PC-3 (cell line): ENCODE measurements at regions not wholly inside any gene's neighbourhood (a gene's known extent, or its start where the extent isn't known, plus 50 kb on each side); places are given as distances from the start of the nearest gene placed in this dataset.

Experiments
- ATAC-seq: fragments of 200-7000 bp; cut with Tn5 transposase; 2 replicates; pipeline ENCODE4 v1.9.1; 2020; ENCODE audit warnings: mild to moderate bottlenecking, moderate library complexity
- BruUV-seq: library from RNA; stranded (reverse); fragments of 400-500 nt; replicated peaks from 2 replicates; lab custom pipeline; 2021; lab: Mats Ljungman, UMichigan
- CTCF ChIA-PET: fragments of 300-600 bp; sonication (Branson Sonifier 250); formaldehyde crosslinking; loops from one replicate; lab custom pipeline; 2022; ENCODE audit warnings: antibody characterized with exemption; lab: Charles Lee
- POLR2A ChIA-PET: fragments of 300-600 bp; sonication (Branson Sonifier 250); formaldehyde crosslinking; loops from one replicate; lab custom pipeline; 2022; ENCODE audit warnings: antibody characterized with exemption; ENCODE audit not compliant: unreplicated experiment; lab: Charles Lee
- DNase-seq: peaks from one replicate; pipeline ENCODE4 v3.0.0-alpha.2; 2015
- H2AFZ ChIP-seq: fragments of 300-600 bp; sonication (generic); 2 replicates; pipeline ENCODE4 v1.6.0; 2016; ENCODE audit warnings: antibody characterized with exemption, low read length
- H3F3A ChIP-seq: fragments of 300-600 bp; sonication (generic); one replicate; pipeline ENCODE4 v1.6.0; 2017; ENCODE audit warnings: antibody characterized with exemption, low read length, control low read depth, mild to moderate bottlenecking; ENCODE audit not compliant: unreplicated experiment
- H3K27ac ChIP-seq: fragments of 300-600 bp; sonication (generic); 2 replicates; pipeline ENCODE4 v1.5.1; 2016; ENCODE audit warnings: mild to moderate bottlenecking, low read length
- H3K27me3 ChIP-seq: fragments of 300-600 bp; sonication (generic); 2 replicates; pipeline ENCODE4 v1.6.1; 2016; ENCODE audit warnings: low read length, mixed read lengths
- H3K36me3 ChIP-seq: fragments of 300-600 bp; sonication (generic); 2 replicates; pipeline ENCODE4 v1.6.1; 2016; ENCODE audit warnings: low read depth, mixed run types, low read length, mixed read lengths
- H3K4me1 ChIP-seq: fragments of 300-600 bp; sonication (generic); 2 replicates; pipeline ENCODE4 v1.5.1; 2016; ENCODE audit warnings: low read length; ENCODE audit not compliant: insufficient read depth
- H3K4me2 ChIP-seq: fragments of 300-600 bp; sonication (generic); 2 replicates; pipeline ENCODE4 v1.6.0; 2016; ENCODE audit warnings: low read length
- H3K4me3 ChIP-seq: fragments of 300-600 bp; sonication (generic); 2 replicates; pipeline ENCODE4 v1.5.1; 2016; ENCODE audit warnings: mild to moderate bottlenecking, low read length, mixed read lengths
- H3K79me2 ChIP-seq: fragments of 300-600 bp; sonication (generic); 2 replicates; pipeline ENCODE4 v1.6.1; 2017; ENCODE audit warnings: low read length, mixed read lengths
- H3K9ac ChIP-seq: fragments of 300-600 bp; sonication (generic); 2 replicates; pipeline ENCODE4 v1.6.0; 2016; ENCODE audit warnings: mild to moderate bottlenecking, low read length
- H3K9me2 ChIP-seq: fragments of 300-600 bp; sonication (generic); replicated peaks from 2 replicates; pipeline ENCODE4 v1.6.1; 2016; ENCODE audit warnings: mixed run types, low read length, mixed read lengths
- H3K9me3 ChIP-seq: fragments of 300-600 bp; sonication (generic); 2 replicates; pipeline ENCODE4 v1.6.1; 2016; ENCODE audit warnings: low read length, mixed read lengths
- H4K20me1 ChIP-seq: fragments of 300-600 bp; sonication (generic); 2 replicates; pipeline ENCODE4 v1.6.1; 2016; ENCODE audit warnings: low read length, mixed read lengths
- EZH2 ChIP-seq: fragments of 300-600 bp; sonication (generic); IDR thresholded peaks from one replicate; pipeline ENCODE4 v1.6.1; 2017; ENCODE audit warnings: antibody characterized with exemption, mild to moderate bottlenecking, low read length; ENCODE audit not compliant: unreplicated experiment
- EZH2phosphoT487 ChIP-seq: fragments of 300-600 bp; sonication (generic); IDR thresholded peaks from 2 replicates; pipeline ENCODE4 v1.6.1; 2018; ENCODE audit warnings: mild to moderate bottlenecking, antibody characterized with exemption, low read length, borderline replicate concordance
- intact Hi-C: fragments of 100-400 bp; cut with micrococcal nuclease; formaldehyde crosslinking; loops from 2 replicates; pipeline ENCODE4 v1.9.0; 2023
- TF ChIP-seq, protein P1 (sequence below): fragments of 300-600 bp; sonication (generic); conservative IDR thresholded peaks from 2 replicates; pipeline ENCODE4 v1.5.1; 2017; ENCODE audit warnings: antibody characterized with exemption, low read depth, mild to moderate bottlenecking, low read length

DNA sequence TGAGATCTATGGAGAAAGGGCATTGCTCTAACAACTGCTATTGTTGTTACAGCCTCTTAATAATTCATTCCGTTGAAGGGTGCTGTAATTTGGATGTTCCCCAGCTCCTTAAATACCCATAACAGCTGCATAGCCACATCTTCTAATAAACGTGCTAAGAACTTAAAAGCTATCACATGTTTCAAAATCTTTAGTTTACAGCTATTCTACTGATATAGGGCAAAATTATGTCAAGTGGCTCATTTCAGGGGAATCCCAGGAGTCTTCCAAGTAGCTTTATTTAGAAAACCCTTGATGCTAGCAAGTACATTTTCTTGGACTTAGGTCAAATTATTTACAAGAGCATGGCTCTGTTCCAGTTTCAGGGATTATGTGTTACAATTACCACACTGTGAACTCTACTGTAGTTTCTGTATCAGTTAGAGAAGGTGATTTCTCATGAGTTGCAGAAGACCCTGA, 990.4 kb upstream of the ACO1 start:
- no peak for ATAC-seq
- Histone ChIP-seq H3K4me2 (no peak overlapping the region), H3F3A (no peaks in the 10 kb centered on the region), H2AFZ (no peak overlapping the region), H3K27ac (no peak overlapping the region), H3K4me1 (no peaks in the 10 kb centered on the region), H3K36me3 (no peaks in the 10 kb centered on the region), H3K9me2 (no peaks in the 10 kb centered on the region), H3K9ac (no peak overlapping the region), H4K20me1 (no peaks in the 10 kb centered on the region), H3K79me2 (no peaks in the 10 kb centered on the region), H3K4me3 (no peak overlapping the region), H3K27me3 (peaks cover 15% of the 10 kb centered on the region; the same call in 1 of the 2 replicates), H3K9me3 (no peaks in the 10 kb centered on the region)
- intact Hi-C loops, result no loop called here
- POLR2A ChIA-PET, result no interaction called here
- CTCF ChIA-PET, result no interaction called here
- DNase-seq, result no peak
- no TSS peak for BruUV-seq
- TF ChIP-seq EZH2 (no peak), EZH2phosphoT487 (no peak)
- TF ChIP-seq, protein P1, sequence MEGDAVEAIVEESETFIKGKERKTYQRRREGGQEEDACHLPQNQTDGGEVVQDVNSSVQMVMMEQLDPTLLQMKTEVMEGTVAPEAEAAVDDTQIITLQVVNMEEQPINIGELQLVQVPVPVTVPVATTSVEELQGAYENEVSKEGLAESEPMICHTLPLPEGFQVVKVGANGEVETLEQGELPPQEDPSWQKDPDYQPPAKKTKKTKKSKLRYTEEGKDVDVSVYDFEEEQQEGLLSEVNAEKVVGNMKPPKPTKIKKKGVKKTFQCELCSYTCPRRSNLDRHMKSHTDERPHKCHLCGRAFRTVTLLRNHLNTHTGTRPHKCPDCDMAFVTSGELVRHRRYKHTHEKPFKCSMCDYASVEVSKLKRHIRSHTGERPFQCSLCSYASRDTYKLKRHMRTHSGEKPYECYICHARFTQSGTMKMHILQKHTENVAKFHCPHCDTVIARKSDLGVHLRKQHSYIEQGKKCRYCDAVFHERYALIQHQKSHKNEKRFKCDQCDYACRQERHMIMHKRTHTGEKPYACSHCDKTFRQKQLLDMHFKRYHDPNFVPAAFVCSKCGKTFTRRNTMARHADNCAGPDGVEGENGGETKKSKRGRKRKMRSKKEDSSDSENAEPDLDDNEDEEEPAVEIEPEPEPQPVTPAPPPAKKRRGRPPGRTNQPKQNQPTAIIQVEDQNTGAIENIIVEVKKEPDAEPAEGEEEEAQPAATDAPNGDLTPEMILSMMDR, result no peak

DNA sequence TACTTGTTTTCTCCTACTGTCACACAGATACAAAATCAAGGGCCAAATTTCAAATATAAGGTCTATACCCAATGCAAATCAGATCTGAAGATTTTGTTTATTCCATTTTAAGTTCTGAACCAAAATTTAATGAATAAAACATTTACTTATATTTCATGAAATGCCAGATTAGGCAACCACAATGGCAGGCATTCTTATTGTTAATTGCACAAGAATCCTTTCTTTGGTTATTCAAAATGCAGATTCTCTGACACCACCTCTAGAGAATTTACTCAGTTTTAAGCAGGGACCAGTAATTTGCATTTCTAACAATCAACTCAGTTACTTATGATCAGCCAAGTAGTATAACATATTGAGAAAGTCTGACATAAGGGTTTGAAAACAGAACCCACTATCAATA, 972.4 kb upstream of the ACO1 start:
- CTCF ChIA-PET, result no interaction called here
- Histone ChIP-seq H3K4me2 (no peak overlapping the region), H3K9me3 (no peaks in the 10 kb centered on the region), H3K27me3 (0 out of 2 replicates have a peak, but pooled peaks cover 5% of the 10 kb centered on the region), H3K9ac (no peak overlapping the region), H3K4me3 (no peak overlapping the region), H4K20me1 (no peaks in the 10 kb centered on the region), H3K4me1 (no peaks in the 10 kb centered on the region), H3K36me3 (no peaks in the 10 kb centered on the region), H3K79me2 (no peaks in the 10 kb centered on the region), H3K9me2 (no peaks in the 10 kb centered on the region), H3F3A (no peaks in the 10 kb centered on the region), H2AFZ (no peak overlapping the region), H3K27ac (no peak overlapping the region)
- TF ChIP-seq EZH2 (no peak), EZH2phosphoT487 (no peak)
- TF ChIP-seq, protein P1, result no peak
- POLR2A ChIA-PET, result no interaction called here
- no peak for DNase-seq
- BruUV-seq, result no TSS peak
- no peak for ATAC-seq
- intact Hi-C loops, result no loop called here

DNA sequence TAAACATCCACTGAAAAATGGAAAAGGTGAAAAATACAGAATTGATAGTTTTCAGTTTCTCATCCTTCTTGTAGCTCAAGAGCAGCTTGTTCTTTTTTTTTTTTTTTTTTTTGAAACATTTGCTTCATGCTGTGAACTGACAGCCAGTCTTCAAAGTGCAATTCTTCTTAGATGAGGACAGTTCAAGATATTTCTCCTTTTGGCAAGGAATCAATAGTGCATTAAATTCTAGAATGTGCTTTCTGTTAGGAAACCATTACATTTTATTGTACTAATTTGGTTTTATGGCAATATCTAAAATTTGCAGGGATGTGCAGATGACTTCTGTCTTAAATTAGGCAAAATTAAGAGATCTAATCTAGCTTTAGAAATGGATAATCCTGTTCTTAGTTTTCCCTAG, 969.3 kb upstream of the ACO1 start:
- intact Hi-C loops, result no loop called here
- Histone ChIP-seq H3F3A (no peaks in the 10 kb centered on the region), H3K9ac (no peak overlapping the region), H3K27me3 (peaks cover 9% of the 10 kb centered on the region; the same call in 1 of the 2 replicates), H3K36me3 (no peaks in the 10 kb centered on the region), H3K9me2 (no peaks in the 10 kb centered on the region), H4K20me1 (no peaks in the 10 kb centered on the region), H3K4me3 (no peak overlapping the region), H3K4me2 (no peak overlapping the region), H2AFZ (no peak overlapping the region), H3K4me1 (no peaks in the 10 kb centered on the region), H3K27ac (no peak overlapping the region), H3K9me3 (no peaks in the 10 kb centered on the region), H3K79me2 (no peaks in the 10 kb centered on the region)
- ATAC-seq, result no peak
- TF ChIP-seq, protein P1, result no peak
- TF ChIP-seq EZH2 (no peak), EZH2phosphoT487 (no peak)
- CTCF ChIA-PET, result no interaction called here
- no peak for DNase-seq
- BruUV-seq, result no TSS peak
- POLR2A ChIA-PET, result no interaction called here
